UCSD-AML1 (cell line): ENCODE measurements at regions not wholly inside any gene's neighbourhood (a gene's known extent, or its start where the extent isn't known, plus 50 kb on each side); places are given as distances from the start of the nearest gene placed in this dataset.

Experiments
- DNase-seq: peaks from one replicate; lab custom pipeline; 2025; ENCODE audit not compliant: unreplicated experiment; lab: John Stamatoyannopoulos, UW

DNA sequence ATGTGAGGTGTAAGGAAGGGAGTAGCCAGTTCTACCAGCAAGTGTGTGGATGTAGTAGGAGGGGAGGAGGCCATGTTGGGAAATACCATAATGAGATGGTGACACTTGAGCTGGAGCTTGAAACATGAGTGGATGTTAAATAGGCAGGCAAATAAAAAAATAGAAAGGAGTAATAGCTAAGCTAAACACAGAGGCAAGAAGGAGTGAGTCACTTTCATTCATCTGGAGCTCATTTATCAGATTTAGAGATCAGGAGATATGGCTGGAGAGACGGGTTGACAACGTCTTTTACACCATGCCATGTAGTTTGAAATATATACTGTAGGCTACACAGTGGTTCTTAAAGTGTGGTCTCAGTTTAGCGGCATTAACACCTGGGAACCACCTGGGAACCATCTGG is 390.5 kb downstream of the DIPK2A start:
- DNase-seq = no peak

DNA sequence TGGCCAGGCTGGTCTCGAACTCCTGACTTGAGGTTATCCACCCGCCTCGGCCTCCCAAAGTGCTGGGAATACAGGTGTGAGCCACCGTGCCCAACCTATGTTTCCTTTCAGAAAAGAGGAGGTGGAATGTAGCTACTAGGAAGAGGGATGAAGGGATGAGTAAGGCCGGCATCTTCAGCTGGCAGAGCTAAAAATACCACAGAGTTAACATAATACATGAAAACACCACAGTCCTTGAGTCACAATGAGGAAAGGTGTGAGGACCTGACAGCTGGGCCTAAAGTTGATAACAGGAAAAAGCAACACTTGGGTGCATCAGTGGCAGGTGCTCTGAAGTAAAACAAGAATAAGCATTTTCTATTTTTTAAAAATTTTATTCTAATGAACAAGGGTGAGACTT is 392.2 kb downstream of the DIPK2A start:
- no peak for DNase-seq

DNA sequence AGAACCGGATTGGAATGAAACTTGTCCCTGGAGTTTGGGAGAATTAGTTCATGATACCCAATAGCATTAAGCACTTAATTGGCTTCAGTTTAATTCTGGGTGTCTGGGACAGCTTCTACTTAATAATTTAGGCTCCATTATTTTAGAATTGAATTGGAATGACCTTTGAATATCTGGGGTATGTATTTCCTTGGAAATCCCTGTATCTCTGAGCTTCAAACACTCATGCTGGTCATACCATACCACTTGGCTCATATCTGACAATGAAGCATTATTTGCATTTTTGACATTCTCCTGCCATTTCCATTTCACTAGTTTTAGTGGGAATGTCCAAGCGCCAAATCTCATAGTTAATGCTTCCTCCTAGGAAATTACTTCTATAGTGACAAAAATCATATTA is 393.1 kb downstream of the DIPK2A start:
- DNase-seq = no peak

DNA sequence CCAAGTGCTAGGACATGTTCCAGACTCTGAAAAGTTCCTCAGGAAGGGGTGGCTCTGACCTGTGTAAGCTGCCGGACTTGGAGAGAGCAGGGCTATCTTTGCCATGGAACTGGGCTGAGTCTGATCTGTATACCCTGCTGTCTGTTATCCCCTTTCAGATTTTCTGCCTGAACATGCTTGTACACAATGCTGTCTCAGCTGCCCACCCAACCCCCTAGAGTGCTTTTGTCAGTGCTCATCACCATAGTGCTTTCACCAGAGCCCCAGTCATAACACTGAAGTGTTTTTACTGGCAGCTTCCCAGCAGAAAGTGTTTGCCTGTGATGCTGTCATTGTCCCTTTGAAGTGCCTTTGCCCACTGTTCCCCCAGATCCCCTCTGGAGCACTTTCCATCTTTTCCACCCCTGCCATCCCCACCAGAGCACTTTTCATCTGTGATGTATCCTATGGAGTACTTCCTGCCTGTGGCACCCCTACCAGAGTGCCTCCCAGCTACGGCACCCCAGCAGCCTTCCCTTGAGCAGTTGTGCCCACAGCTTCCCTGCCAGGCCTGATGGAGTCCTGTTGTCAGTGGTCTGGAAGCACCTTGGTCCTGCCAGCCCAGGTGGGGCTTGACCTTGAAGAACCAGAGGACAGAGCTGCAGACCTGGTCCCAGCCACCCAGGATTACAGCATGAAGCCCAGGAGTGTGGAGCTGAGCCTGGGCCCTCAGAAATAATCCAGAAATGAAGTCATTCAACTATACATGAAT is 397.7 kb downstream of the DIPK2A start:
- no peak for DNase-seq

DNA sequence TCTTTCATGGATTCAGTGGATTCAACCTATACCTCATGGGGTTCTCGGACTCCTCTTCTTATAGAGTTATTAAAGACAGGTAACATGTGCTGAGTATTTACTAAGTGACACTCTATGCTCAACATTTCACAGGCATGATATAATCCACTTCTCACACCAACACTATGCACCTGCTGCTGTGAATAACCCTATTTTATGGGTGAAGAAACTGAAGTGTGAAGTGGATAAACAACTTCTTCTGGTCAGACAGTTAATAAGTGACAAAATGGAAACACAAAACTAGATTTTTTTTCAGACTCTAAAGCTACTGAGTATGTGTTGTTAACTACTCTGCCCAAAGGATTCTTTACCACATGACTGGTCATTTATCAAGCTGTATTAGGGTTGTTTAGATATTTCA is 403.5 kb downstream of the DIPK2A start:
- no peak for DNase-seq

DNA sequence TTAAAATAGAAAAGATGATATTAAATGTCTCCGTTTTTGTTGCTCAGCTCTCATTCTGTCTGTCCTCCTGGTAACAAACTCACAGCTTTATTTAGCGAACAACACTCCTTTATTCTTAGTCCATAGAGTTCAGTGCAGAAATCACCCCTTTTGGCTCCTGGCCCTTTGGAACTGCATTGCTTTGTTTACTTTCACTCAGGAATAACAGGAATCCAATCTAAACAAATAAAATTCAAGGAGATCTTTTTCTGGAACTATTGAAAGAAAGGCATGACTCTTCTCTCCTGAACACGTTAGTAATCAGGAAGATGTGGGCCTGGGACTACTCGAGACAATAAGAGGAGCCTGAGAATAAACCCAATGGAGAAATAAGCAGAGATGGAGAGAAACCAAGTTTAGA is 409.2 kb downstream of the DIPK2A start:
- no peak for DNase-seq

DNA sequence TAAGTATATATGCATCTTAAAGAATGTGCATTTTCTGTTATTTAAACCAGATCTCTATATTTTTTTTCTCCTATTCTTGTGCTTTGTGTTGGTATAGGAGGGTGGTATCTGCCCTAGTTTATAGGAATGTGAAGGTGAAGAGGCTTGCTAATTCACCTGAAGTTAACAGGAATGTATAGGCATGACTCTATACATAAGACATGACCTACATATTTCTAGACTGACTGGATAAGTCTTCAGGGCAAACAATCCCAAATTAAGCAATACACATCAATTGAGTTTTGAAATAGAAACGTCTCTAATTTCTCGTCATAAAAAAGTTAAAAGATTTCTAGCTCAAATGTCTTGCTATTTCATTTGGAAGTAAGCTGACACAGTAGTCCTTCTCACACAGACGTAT is 410.0 kb downstream of the DIPK2A start:
- DNase-seq = no peak

DNA sequence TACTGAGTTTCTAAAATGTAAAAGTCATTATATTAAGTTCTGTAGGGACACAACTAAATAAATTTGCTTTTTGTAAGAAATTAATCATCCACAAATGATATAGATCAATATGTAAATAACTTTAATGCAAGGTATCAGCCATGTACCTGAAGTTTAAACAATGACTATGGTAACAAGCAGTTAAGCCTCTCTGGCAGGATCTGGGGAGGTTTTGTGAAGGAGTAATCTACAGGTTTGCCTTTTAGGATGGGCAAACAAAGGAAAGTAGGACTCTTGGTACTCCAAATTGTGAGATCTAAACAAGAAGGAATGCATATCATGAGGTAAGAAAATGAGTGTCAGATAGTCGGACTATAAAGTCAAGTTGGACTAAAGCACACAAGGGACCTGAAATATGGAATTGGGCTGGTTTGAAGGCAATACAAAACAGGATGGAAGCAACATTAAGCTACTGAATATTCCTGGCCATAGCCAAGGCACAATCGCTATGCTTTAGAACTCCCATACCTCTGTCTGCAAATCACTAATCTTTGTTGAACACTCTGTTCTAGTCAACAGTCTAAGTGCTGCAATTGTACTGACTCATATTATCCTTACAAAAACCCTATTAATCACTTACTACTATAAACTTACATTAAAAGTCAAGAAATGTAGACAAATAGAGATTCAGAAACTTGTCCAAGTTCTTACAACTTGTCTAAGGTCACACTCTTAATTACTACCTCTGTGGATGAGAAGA is 412.8 kb downstream of the DIPK2A start:
- no peak for DNase-seq

DNA sequence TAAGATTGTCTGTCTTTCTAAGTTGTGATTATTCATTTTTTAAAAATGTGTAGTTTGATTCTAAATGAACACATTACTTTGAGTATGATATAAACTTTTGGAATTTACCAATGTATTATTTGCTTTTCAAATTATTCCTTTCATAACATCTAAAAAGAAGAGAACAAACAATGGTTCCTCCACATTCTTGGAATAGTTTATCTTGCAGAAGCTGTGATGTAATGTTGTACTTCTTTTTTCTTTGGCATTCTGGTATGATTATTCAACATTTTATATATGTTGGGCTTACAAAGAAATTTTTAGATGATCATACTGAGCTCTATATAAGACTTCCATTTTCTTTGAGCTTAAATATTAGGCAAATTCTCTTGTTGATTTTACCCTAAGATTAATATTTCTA is 419.2 kb downstream of the DIPK2A start:
- DNase-seq = no peak

DNA sequence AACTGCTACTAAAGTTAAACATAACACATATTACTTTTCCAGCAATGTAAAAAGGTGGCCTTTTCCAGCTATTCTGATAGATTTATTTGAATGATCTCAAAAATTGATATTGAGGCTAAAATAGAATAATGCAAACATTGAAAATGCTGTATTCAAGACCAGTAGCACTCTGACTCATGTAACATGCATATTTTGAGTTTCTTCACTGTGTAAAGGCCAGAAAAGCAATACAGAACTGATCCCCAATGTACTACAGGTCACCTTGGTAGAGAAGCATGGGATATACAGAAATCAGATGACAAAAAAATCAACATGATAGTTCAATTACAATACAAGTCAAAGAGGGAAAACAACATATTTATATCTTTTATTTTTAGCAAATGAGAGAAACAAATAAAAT is 419.6 kb downstream of the DIPK2A start:
- DNase-seq = no peak

DNA sequence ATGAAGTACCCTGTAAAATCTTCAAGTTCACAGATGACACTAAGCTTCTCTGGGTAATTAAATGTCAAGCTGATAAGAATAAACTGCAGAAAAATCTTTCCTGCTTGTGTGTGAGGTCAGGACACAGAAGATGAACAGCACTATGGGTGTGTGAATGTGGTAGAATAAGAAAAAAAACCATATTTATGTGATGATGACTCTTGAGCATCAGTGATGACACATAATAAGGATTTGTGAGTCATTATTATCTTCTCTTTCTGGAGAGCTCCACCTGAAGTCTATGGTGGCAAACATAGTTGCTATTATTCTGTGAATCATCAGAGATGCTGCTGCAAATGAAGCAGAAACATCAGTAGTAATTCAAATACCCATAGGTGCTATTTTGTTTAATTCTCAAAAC is 422.4 kb downstream of the DIPK2A start:
- DNase-seq = no peak

DNA sequence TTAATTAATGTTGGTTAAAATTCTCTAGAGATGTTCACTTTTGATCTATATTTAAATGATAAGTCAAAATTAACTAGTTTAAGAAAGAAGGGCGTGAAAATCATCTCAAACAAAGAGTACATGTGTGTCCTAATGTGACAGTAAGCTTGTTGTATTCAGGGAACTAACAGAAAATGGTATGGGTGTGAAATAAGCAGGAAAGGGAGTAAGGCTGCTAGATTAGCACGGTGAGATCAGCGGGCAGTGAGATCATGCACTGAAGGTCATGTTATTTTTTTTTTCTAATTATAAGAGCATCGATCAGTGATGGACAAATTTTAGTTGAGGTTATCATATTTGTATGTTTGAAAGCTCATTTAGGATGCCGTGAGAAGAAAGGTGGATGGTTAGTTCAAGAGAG is 430.8 kb downstream of the DIPK2A start:
- no peak for DNase-seq

DNA sequence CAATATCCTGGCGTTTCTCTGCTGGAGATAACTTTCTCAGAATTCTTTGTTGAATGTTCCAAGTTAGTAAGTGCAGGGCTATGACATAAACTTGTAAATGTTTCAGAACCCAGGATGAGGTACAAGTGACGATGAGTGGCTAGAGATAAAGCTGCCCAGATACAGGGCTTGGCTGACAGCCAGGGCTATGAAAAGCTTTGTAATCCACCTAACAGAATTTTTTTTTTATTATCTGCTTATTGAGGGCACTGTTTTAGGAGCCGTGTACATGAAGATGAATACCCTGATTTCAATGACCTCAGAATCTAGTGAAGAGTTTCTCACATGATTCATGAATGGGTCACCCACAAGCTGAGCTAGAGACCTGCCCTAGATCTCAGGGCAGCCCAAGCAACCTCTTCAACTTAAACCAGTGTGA is 431.4 kb downstream of the DIPK2A start:
- no peak for DNase-seq

DNA sequence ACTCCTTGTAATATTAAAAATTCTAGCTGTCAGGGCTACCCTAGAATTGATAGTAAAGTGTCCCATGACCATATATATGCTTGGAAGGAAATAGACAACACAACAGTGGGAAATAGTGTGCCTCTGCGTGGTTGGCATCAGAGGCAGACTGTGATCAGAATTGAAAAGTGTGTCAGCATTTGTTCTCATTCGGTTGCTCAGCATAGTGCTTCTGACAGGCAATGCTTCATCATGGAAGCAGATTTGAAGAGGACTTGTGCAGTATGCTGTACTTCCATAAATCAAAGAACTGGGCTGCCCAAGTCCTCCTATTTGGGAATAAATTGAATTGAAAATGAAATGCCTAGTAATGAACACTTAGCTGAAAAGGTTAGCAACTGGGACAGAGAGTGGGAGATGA is 435.7 kb downstream of the DIPK2A start:
- DNase-seq = no peak

DNA sequence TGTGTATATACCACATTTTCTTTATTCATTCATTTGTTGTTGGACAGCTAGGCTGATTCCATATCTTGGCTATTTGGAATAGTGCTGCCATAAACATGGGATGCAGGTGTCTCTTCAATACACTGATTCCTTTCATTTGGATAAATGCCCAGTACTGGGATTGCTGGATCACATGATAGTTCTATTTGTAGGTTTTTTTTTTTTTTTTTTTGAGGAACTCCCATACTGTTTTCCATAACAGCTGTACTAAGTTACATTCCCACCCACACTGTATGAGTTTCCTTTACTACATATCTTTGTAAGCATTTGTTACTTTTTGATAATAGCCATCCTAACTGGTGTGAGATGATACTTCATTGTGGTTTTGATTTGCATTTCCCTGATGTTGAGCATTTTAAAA is 437.7 kb downstream of the DIPK2A start:
- no peak for DNase-seq

DNA sequence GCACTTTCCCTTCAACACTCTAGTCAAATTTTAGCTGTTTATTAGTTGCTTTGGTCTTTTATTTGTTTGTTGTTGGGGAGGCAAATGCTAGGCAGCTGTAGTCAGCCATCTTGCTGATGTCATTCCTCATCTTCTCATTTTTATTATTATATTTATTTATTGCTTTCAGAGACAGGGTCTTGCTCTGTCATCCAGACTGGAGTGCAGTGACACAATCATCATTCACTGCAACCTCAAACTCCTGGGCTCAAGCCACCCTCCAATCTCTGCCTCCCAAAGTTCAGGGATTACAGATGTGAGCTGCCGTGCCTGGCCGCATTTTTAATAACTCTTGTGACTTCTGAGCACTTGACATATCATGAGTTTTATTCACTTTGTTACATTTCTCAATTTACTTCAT is 441.4 kb downstream of the DIPK2A start:
- no peak for DNase-seq

DNA sequence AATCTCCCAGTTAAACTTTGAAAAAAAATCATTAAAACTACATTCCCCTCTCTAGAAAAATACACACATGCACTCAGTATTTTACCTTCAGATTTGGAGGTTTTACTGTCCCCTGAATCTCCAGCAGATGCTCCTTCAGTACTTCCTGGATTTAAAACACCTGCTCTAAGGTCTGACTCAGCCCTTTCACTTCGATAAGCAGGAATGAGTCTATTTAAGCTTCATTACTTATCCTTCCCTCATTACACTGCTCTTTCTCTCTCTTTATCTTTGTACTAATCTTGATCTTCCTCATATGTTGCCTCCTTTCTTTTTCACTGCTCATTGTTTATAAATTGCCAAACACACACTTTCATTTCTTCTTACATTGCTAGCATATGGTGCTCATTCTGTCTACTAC is 443.9 kb downstream of the DIPK2A start:
- DNase-seq = no peak

DNA sequence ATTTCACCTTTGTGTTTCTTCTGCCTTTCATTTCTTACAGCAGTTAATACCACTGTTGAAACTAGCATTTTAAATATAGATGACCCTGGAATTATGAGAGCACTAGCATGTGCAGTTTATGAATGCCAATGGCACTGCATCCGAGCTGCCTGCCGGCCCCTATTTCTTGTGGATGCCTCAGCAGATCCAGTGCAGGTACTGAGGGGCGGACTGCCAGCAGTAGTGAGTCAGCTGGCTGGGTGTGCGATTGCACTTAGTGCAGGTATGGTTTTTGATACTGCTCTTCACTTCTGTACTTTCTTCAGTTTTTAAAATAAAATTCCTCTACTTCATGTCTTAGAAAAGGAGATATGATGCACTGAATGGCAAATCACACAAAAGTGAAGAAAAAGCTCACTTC is 453.0 kb downstream of the DIPK2A start:
- no peak for DNase-seq

DNA sequence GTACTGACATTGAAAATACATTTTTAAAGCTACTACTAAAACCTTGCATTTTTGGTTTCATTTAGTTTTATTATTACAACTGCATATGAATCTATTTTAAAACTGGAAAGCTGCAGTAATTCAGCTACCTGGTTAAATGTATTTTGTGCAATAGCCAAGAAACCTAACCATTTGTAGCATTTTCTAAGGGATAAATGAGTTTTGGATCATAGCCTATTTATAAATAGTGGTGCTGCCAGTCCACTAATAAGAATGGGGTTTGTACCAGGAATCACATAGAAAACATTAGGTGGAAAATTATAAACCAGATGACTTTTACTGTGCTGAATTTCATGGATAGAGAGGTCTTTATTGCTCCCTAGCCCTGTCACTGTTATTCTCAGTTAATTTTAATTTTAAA is 454.7 kb downstream of the DIPK2A start:
- no peak for DNase-seq

DNA sequence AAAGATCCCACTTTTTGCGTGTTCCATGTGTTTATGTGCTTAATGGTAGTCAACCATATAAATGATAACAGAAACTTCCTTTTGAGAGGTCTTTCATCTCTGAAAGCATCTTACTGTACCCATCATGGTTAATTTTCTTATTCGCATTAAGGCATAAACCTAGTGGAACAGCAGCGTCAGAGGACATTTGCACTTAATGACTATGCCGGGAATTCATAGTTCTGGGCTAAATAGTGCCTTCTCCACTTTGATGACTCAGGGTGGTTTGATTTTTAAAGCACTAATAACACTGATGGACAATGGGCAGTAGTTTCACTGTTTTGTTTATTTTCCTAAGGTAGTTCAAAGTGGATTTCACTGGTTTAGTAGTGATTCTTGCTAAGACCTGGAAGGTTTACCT is 455.3 kb downstream of the DIPK2A start:
- DNase-seq = no peak

DNA sequence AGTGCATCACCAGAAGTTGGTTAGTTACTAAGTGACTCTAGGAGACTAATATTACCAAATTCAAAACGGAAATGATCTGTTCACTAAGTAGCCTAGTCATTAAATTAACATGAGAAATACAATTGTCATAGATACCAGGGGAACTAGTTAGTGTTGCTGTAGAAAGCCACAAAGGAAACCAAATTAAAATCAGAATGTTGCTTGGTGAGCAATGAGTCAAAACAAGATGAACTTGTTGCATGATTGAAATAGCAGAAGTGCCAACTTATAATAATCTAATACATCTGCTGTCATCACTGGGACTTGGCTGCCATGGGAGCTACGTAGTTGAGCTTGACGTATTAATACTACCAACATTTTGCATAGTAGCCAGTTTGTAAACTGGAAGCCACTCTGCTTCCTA is 458.1 kb downstream of the DIPK2A start:
- no peak for DNase-seq

DNA sequence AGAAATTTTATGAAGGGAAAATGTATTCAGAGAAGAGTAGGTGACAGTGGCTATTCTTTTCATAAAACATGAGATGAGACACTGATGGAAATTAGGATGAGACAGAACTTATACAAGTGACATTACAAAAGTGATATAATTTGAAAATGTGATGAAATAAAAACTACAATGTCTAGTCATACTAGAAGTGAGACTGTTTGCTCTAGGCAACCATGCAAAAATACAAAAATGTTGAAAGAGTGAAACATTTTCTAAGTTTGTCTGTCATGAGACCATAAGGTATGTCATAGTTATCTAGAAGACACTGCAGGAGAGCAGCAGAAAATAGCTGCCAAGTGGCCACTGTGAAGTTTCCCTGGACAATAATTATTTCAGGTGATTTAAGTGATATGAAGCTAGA is 459.5 kb downstream of the DIPK2A start:
- no peak for DNase-seq

DNA sequence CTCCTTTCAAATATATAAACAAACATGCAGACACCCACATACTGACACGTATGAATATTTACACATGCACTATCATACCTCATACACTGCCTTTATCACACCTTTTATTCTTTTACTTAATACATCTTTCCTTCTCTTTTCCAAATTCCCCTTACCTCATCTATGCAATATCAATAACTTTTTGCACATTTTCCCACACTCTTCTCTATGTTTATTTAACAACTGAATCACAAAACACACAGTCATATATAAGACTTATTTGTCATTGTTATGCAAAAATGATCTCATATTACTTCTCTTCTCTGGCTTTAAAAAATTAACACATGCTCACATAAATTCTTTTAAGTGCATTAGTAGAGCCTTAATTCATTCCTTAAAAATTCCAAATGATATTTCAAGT is 461.4 kb downstream of the DIPK2A start:
- DNase-seq = no peak
